ENCODE measurements at regions not wholly inside any gene's neighbourhood (a gene's known extent, or its start where the extent isn't known, plus 50 kb on each side); places are given as distances from the start of the nearest gene placed in this dataset.

DNA sequence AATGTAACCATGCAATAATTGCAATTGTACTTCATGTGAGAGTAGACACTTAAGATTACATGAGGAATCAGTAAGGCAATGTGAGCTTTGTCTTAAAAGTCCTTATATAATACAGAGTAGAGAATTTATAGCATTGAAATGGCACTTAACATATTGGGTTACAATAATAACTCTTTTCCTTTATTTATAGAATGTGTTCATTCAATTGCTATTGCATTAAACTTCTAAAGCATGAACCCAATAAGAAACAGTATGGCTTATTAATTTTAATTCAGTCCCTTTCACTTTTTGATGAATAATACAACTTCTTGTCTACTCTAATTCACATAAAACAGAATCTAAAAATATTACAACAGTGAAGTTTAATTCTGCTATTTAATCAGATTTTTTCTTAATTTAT is 174.2 kb upstream of the PABPC4L start:
- H3K4me1 ChIP-seq, result no peaks in the 10 kb centered on the region
- H3K36me3 ChIP-seq, result no peaks in the 10 kb centered on the region
- TF ChIP-seq CTCF (IDR thresholded peaks at IDR 0.05), result no peak
- ATAC-seq (no peak), DNase-seq (no peak)
- H3K27me3 ChIP-seq, result no peaks in the 10 kb centered on the region
- no peak overlapping the region for H3K4me3 ChIP-seq
- intact Hi-C loops (cut with DNase I), result no loop called here
- no peaks in the 10 kb centered on the region for H3K9me3 ChIP-seq
- H3K27ac ChIP-seq, result no peak overlapping the region

DNA sequence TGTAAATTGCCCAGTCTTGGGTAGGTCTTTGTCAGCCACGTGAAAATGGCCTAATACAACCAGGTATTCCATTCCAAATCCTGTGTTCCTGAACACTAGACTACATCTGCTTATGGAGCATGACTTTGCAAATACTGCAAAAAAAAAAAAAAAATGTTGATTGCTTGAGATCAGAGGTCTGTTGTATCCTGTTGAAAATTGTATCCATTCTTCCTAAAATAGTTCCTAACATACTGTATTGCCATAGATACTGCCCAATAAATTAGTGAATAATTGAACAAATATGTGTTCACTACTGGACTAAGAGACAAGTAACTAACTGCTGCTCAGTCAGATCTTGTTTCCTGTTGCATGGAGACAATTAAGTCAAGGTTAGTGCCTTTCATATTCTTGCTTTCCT is 164.3 kb upstream of the PABPC4L start:
- H3K36me3 ChIP-seq, result no peaks in the 10 kb centered on the region
- no peak overlapping the region for H3K4me3 ChIP-seq
- no peak for ATAC-seq
- no peaks in the 10 kb centered on the region for H3K4me1 ChIP-seq
- no peaks in the 10 kb centered on the region for H3K27me3 ChIP-seq
- intact Hi-C loops (cut with DNase I), result no loop called here
- no peak for DNase-seq
- TF ChIP-seq CTCF (IDR thresholded peaks at IDR 0.05), result no peak
- no peak overlapping the region for H3K27ac ChIP-seq
- H3K9me3 ChIP-seq, result no peaks in the 10 kb centered on the region

GRCh38 chr4:134364928-134365327 is 163.3 kb upstream of the PABPC4L start:
- ATAC-seq (no peak), DNase-seq (no peak)
- Histone ChIP-seq H3K9me3 (no peaks in the 10 kb centered on the region), H3K27me3 (no peaks in the 10 kb centered on the region), H3K4me3 (no peak overlapping the region), H3K36me3 (no peaks in the 10 kb centered on the region), H3K4me1 (no peaks in the 10 kb centered on the region), H3K27ac (no peak overlapping the region)
- TF ChIP-seq CTCF (IDR thresholded peaks at IDR 0.05), result no peak
- intact Hi-C loops (cut with DNase I), result no loop called here

- Histone ChIP-seq H3K27me3 (no peaks in the 10 kb centered on the region), H3K9me3 (no peaks in the 10 kb centered on the region), H3K4me1 (no peaks in the 10 kb centered on the region), H3K36me3 (no peaks in the 10 kb centered on the region), H3K4me3 (no peak overlapping the region), H3K27ac (no peak overlapping the region)
- intact Hi-C loops (cut with DNase I), result no loop called here
- TF ChIP-seq CTCF (IDR thresholded peaks at IDR 0.05), result no peak
- DNase-seq (no peak), ATAC-seq (no peak)
These were observed 143.7 kb upstream of the PABPC4L start for GRCh38 chr4:134345244-134345643.

DNA sequence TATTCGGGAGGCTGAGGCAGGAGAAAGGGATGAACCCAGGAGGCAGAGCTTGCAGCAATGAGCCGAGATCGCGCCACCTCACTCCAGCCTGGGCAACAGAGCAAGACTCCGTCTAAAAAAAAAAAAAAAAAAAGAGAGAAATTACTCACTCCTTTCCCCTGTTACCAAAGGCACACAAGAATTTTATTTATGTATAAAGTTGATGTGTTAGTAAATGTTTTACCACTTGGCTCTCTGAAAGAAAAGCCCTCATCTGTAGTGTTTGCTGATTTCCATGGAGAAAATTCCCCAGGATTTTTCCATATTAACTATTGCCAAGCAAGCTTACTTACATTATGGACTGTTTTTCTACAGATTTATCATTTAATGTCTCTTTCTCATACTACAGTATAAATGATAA is 142.1 kb upstream of the PABPC4L start:
- Histone ChIP-seq H3K4me3 (no peak overlapping the region), H3K27me3 (no peaks in the 10 kb centered on the region), H3K4me1 (no peaks in the 10 kb centered on the region), H3K9me3 (no peaks in the 10 kb centered on the region), H3K36me3 (no peaks in the 10 kb centered on the region), H3K27ac (no peak overlapping the region)
- DNase-seq (no peak), ATAC-seq (no peak)
- no peak for TF ChIP-seq CTCF (IDR thresholded peaks at IDR 0.05)
- intact Hi-C loops (cut with DNase I), result no loop called here

DNA sequence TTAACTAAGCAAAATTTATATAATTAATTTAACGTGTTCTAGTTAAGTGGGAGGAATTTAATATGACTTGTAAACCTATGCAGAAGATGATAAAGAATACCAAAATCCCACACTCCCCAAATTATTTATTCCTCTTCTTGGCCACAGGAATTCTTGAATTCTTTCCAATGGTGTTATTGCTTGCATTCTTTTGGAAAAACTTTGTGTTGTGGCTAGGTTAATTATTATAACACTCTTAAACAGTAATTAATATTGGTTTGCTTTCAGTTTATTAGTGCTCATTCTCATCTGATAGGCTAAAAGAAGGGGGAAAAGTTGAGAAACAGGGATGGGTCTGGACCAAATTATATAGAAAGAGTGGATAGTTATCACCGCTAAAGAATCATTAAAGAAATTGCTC is 141.5 kb upstream of the PABPC4L start:
- no peaks in the 10 kb centered on the region for H3K4me1 ChIP-seq
- no peaks in the 10 kb centered on the region for H3K27me3 ChIP-seq
- H3K9me3 ChIP-seq, result no peaks in the 10 kb centered on the region
- H3K4me3 ChIP-seq, result no peak overlapping the region
- H3K27ac ChIP-seq, result no peak overlapping the region
- DNase-seq (no peak), ATAC-seq (no peak)
- no peaks in the 10 kb centered on the region for H3K36me3 ChIP-seq
- intact Hi-C loops (cut with DNase I), result no loop called here
- no peak for TF ChIP-seq CTCF (IDR thresholded peaks at IDR 0.05)
